K562 (cell line): ENCODE measurements at regions not wholly inside any gene's neighbourhood (a gene's known extent, or its start where the extent isn't known, plus 50 kb on each side); places are given as distances from the start of the nearest gene placed in this dataset.

Experiments
- BMI1 ChIP-seq: fragments of 150-350 bp; IDR thresholded peaks from 2 replicates; pipeline ENCODE4 v1.6.1; 2014; ENCODE audit warnings: low read length
- DPF2 ChIP-seq: fragments of 450-650 bp; IDR thresholded peaks from 2 replicates; pipeline ENCODE4 v1.6.1; 2016
- ELF2 ChIP-seq: fragments of 250-450 bp; sonication (Bioruptor Pico); IDR thresholded peaks from 2 replicates; pipeline ENCODE4 v1.5.0; 2021; ENCODE audit warnings: mild to moderate bottlenecking
- ESRRB ChIP-seq: fragments of 250-450 bp; sonication (Bioruptor Pico); IDR thresholded peaks from 2 replicates; pipeline ENCODE4 v1.5.0; 2020; ENCODE audit warnings: mild to moderate bottlenecking, moderate library complexity, borderline replicate concordance
- ETV1 ChIP-seq: fragments of 450-650 bp; conservative IDR thresholded peaks from 2 replicates; pipeline ENCODE4 v1.6.1; 2016; ENCODE audit warnings: missing genetic modification characterization, control low read depth, low read depth, missing compliant biosample characterization
- PHB2 ChIP-seq: fragments of 450-650 bp; IDR thresholded peaks from 2 replicates; pipeline ENCODE4 v1.6.1; 2017; ENCODE audit warnings: low read depth
- PHF21A ChIP-seq: fragments of 450-650 bp; IDR thresholded peaks from 2 replicates; pipeline ENCODE4 v1.6.1; 2017; ENCODE audit warnings: low read depth, borderline replicate concordance
- TCF7 ChIP-seq: sonication (generic); IDR thresholded peaks from 2 replicates; pipeline ENCODE4 v1.6.1; 2016; ENCODE audit warnings: antibody characterized with exemption, borderline replicate concordance
- TEAD4 ChIP-seq, 2 experiments: sonication (generic) in 1 of 2; formaldehyde crosslinking in 1 of 2; IDR thresholded peaks; 2 replicates each; pipeline versions ENCODE4 v1.6.1 to v1.8.0; 2012 to 2022; ENCODE audit warnings: borderline replicate concordance in 1 of 2, inconsistent platforms in 1 of 2, low read length in 1 of 2, mild to moderate bottlenecking in 1 of 2, missing genetic modification reagents in 1 of 2
- TF ChIP-seq, protein P1 (sequence below): fragments of 450-650 bp; IDR thresholded peaks from 2 replicates; pipeline ENCODE4 v1.6.1; 2017; ENCODE audit warnings: antibody characterized with exemption, mild to moderate bottlenecking
- TF ChIP-seq, protein P2 (sequence below): fragments of 250-450 bp; sonication (Bioruptor Pico); IDR thresholded peaks from 2 replicates; pipeline ENCODE4 v1.6.1; 2021; ENCODE audit warnings: mild to moderate bottlenecking
- TF ChIP-seq, protein P3 (sequence below): fragments of 450-650 bp; IDR thresholded peaks from one replicate; pipeline ENCODE4 v1.6.1; 2018; ENCODE audit warnings: mild to moderate bottlenecking, moderate library complexity; ENCODE audit not compliant: partially characterized antibody

DNA sequence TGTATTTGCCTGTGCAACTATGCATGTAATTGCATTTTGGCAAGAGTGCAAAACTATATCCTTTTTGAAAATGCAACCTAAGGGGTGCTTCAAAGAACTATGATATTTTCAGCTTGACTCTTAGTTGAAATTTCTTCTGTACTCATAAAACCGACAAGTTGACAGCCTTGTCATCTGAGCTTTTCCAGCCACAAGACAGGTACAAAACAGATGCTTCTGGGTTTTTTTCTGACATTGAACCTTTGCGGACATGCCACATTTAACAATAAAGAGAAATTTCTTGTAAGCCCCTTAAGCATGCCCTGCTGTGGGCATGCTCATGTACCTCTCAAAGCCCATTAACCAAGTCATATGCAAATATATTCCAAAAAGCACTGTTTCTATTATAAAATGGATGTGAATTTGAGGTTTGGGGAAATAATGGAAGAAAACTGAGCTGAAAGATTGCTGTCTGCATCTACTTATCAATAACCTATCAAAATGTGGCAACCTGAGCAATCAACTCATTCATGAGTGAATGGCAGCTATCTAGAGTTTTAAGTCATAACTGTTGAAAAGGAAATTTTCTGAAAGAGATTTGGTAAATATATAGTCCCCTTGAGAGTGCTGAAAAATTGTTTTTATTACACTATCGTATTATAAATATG lies 1117.0 kb upstream of the LRRTM3 start (continued):
- TF ChIP-seq, protein P1, sequence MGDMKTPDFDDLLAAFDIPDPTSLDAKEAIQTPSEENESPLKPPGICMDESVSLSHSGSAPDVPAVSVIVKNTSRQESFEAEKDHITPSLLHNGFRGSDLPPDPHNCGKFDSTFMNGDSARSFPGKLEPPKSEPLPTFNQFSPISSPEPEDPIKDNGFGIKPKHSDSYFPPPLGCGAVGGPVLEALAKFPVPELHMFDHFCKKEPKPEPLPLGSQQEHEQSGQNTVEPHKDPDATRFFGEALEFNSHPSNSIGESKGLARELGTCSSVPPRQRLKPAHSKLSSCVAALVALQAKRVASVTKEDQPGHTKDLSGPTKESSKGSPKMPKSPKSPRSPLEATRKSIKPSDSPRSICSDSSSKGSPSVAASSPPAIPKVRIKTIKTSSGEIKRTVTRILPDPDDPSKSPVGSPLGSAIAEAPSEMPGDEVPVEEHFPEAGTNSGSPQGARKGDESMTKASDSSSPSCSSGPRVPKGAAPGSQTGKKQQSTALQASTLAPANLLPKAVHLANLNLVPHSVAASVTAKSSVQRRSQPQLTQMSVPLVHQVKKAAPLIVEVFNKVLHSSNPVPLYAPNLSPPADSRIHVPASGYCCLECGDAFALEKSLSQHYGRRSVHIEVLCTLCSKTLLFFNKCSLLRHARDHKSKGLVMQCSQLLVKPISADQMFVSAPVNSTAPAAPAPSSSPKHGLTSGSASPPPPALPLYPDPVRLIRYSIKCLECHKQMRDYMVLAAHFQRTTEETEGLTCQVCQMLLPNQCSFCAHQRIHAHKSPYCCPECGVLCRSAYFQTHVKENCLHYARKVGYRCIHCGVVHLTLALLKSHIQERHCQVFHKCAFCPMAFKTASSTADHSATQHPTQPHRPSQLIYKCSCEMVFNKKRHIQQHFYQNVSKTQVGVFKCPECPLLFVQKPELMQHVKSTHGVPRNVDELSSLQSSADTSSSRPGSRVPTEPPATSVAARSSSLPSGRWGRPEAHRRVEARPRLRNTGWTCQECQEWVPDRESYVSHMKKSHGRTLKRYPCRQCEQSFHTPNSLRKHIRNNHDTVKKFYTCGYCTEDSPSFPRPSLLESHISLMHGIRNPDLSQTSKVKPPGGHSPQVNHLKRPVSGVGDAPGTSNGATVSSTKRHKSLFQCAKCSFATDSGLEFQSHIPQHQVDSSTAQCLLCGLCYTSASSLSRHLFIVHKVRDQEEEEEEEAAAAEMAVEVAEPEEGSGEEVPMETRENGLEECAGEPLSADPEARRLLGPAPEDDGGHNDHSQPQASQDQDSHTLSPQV: no peak
- TF ChIP-seq PHF21A (no peak), ESRRB (no peak), ETV1 (tag) (no peak), BMI1 (no peak), DPF2 (no peak), PHB2 (no peak), TEAD4 (IDR thresholded peaks at IDR 0.05; ENCODE audit: low read length) (no peak), TEAD4 (CRISPR knock-in tag; IDR thresholded peaks at IDR 0.05; ENCODE audit: borderline replicate concordance) (no peak), ELF2 (no peak), TCF7 (no peak)
- TF ChIP-seq, protein P2, sequence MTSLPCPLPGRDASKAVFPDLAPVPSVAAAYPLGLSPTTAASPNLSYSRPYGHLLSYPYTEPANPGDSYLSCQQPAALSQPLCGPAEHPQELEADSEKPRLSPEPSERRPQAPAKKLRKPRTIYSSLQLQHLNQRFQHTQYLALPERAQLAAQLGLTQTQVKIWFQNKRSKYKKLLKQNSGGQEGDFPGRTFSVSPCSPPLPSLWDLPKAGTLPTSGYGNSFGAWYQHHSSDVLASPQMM (CRISPR knock-in tag): no peak
- TF ChIP-seq, protein P3, sequence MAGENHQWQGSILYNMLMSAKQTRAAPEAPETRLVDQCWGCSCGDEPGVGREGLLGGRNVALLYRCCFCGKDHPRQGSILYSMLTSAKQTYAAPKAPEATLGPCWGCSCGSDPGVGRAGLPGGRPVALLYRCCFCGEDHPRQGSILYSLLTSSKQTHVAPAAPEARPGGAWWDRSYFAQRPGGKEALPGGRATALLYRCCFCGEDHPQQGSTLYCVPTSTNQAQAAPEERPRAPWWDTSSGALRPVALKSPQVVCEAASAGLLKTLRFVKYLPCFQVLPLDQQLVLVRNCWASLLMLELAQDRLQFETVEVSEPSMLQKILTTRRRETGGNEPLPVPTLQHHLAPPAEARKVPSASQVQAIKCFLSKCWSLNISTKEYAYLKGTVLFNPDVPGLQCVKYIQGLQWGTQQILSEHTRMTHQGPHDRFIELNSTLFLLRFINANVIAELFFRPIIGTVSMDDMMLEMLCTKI: no peak
